ENCODE measurements at regions not wholly inside any gene's neighbourhood (a gene's known extent, or its start where the extent isn't known, plus 50 kb on each side); places are given as distances from the start of the nearest gene placed in this dataset.

DNA sequence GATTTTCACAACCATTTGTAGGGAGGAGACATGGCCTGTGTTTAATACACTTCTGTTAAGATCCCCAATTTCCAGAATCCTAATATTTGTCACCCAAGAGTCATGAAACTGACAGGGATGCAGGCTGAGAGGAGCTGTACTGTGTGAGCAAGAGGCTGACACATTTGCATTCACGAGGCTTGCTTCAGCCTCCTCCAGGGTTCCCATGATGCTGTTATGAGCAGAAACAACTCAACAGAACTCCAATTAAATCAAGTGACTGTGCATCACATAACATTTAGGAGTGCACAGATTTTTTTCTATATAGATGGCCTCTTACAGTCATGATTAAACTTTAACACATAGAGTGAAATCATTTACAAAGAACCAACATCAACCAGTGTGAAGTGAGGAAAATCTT, 292.3 kb upstream of the STT3B start:
- Histone ChIP-seq H3K4me3 (no peak overlapping the region), H3K9me3 (no peaks in the 10 kb centered on the region), H3K4me1 (no peaks in the 10 kb centered on the region), H3K4me2 (no peak overlapping the region), H3K27ac (no peak overlapping the region)
- TF ChIP-seq, protein P1, sequence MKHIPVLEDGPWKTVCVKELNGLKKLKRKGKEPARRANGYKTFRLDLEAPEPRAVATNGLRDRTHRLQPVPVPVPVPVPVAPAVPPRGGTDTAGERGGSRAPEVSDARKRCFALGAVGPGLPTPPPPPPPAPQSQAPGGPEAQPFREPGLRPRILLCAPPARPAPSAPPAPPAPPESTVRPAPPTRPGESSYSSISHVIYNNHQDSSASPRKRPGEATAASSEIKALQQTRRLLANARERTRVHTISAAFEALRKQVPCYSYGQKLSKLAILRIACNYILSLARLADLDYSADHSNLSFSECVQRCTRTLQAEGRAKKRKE (CRISPR knock-in tag; IDR thresholded peaks at IDR 0.05; ENCODE audit: low read depth), result no peak
- TF ChIP-seq RNF2 (IDR thresholded peaks at IDR 0.05; ENCODE audit: borderline replicate concordance, low read depth) (no peak), FOSL2 (IDR thresholded peaks at IDR 0.05) (no peak), FOSL2 (CRISPR knock-in tag; IDR thresholded peaks at IDR 0.05) (no peak), JUNB (IDR thresholded peaks at IDR 0.05) (no peak), BHLHE40 (IDR thresholded peaks at IDR 0.05; ENCODE audit: low read depth, low read length) (no peak), MAFK (IDR thresholded peaks at IDR 0.05; ENCODE audit: partially characterized antibody) (no peak), POLR2A (IDR thresholded peaks at IDR 0.05; ENCODE audit: low read length) (no peak), CBX2 (IDR thresholded peaks at IDR 0.05; ENCODE audit: borderline replicate concordance, low read depth) (no peak), PHF8 (IDR thresholded peaks at IDR 0.05; ENCODE audit: borderline replicate concordance, low read depth) (no peak), CBX8 (IDR thresholded peaks at IDR 0.05) (no peak), RCOR1 (IDR thresholded peaks at IDR 0.05; ENCODE audit: low read depth, low read length) (no peak), CEBPB (IDR thresholded peaks at IDR 0.05) (no peak)
- TF ChIP-seq, protein P2, sequence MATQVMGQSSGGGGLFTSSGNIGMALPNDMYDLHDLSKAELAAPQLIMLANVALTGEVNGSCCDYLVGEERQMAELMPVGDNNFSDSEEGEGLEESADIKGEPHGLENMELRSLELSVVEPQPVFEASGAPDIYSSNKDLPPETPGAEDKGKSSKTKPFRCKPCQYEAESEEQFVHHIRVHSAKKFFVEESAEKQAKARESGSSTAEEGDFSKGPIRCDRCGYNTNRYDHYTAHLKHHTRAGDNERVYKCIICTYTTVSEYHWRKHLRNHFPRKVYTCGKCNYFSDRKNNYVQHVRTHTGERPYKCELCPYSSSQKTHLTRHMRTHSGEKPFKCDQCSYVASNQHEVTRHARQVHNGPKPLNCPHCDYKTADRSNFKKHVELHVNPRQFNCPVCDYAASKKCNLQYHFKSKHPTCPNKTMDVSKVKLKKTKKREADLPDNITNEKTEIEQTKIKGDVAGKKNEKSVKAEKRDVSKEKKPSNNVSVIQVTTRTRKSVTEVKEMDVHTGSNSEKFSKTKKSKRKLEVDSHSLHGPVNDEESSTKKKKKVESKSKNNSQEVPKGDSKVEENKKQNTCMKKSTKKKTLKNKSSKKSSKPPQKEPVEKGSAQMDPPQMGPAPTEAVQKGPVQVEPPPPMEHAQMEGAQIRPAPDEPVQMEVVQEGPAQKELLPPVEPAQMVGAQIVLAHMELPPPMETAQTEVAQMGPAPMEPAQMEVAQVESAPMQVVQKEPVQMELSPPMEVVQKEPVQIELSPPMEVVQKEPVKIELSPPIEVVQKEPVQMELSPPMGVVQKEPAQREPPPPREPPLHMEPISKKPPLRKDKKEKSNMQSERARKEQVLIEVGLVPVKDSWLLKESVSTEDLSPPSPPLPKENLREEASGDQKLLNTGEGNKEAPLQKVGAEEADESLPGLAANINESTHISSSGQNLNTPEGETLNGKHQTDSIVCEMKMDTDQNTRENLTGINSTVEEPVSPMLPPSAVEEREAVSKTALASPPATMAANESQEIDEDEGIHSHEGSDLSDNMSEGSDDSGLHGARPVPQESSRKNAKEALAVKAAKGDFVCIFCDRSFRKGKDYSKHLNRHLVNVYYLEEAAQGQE (IDR thresholded peaks at IDR 0.05), result no peak
- TF ChIP-seq, protein P3, sequence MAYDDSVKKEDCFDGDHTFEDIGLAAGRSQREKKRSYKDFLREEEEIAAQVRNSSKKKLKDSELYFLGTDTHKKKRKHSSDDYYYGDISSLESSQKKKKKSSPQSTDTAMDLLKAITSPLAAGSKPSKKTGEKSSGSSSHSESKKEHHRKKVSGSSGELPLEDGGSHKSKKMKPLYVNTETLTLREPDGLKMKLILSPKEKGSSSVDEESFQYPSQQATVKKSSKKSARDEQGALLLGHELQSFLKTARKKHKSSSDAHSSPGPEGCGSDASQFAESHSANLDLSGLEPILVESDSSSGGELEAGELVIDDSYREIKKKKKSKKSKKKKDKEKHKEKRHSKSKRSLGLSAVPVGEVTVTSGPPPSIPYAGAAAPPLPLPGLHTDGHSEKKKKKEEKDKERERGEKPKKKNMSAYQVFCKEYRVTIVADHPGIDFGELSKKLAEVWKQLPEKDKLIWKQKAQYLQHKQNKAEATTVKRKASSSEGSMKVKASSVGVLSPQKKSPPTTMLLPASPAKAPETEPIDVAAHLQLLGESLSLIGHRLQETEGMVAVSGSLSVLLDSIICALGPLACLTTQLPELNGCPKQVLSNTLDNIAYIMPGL (CRISPR knock-in tag; IDR thresholded peaks at IDR 0.05; ENCODE audit: borderline replicate concordance), result no peak
- 39% methylated on average over 1 of the region's 1 CpG for WGBS (ENCODE audit: missing lambda C conversion rate)
- FAIRE-seq (no peak), DNase-seq (ENCODE audit: low read depth in 1 of 2, low spot score in 1 of 2) (no peak), ATAC-seq (no peak)
- CTCF ChIA-PET, result interaction anchor here (1.1 kb wide), 1 partner anchor 21 kb away, joined by 3 read pairs; no protein-coding TSS in a partner anchor
- POLR2A ChIA-PET, result no interaction called here

DNA sequence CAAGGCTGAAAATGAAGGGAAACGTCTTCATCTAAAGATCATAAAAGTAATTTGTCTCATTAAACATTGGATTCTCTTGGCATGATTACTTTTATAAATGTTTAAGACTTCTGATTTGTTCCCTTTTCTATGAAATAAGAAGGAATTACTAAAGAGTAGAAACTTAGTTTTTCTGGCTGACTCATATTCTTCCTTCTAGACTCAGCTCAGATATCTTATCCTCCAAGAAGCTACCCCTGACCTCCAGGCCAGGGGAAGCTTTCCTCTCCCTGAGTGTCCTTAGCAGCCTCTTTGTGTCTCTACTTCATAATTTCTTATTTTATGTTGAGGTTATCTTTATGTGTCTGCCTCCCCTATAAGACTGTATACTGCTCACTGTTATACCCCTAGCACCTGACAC, 291.9 kb upstream of the STT3B start:
- ATAC-seq, result no peak
- H3K4me3 ChIP-seq, result no peak overlapping the region
- no peak overlapping the region for H3K27ac ChIP-seq
- no peak for DNase-seq (ENCODE audit: low read depth in 1 of 2, low spot score in 1 of 2)
- 6% methylated on average over 1 of the region's 1 CpG for WGBS (ENCODE audit: missing lambda C conversion rate)
- CTCF ChIA-PET, result interaction anchor here (1.1 kb wide), 1 partner anchor 22 kb away, joined by 3 read pairs; no protein-coding TSS in a partner anchor
- no peak for TF ChIP-seq HDAC2 (IDR thresholded peaks at IDR 0.05)
- TF ChIP-seq, protein P4, sequence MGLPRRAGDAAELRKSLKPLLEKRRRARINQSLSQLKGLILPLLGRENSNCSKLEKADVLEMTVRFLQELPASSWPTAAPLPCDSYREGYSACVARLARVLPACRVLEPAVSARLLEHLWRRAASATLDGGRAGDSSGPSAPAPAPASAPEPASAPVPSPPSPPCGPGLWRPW (IDR thresholded peaks at IDR 0.05), result no peak
- TF ChIP-seq GATA3 (IDR thresholded peaks at IDR 0.05; ENCODE audit: borderline replicate concordance), result no peak
- H3K9me3 ChIP-seq, result no peaks in the 10 kb centered on the region
- H3K4me2 ChIP-seq, result no peak overlapping the region
- H3K4me1 ChIP-seq, result no peaks in the 10 kb centered on the region
- POLR2A ChIA-PET, result no interaction called here
- FAIRE-seq, result no peak

DNA sequence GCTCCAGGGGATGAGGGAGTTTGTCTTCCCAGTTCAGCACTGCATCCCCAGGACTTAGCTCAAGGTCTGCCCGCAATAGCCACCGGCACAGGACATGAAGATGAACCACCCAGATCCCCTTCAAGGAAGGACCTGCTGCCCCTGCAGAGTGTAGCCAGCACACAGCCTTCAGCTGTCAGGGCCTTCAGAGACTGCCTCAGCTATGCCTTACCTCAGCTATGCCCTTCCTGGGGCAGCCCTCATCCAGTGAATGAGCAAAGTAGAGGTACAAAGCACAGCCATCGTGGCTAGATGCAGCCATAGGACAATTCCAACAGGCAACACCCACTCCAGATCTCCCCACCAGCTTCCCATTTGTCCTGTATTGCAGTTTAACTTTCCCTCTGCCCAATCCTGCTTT, 291.2 kb upstream of the STT3B start:
- no peaks in the 10 kb centered on the region for H3K4me1 ChIP-seq
- H3K27ac ChIP-seq, result no peak overlapping the region
- ChIA-PET CTCF (interaction anchor here (0.6 kb wide), 1 partner anchor 9 kb away, joined by 3 read pairs; no protein-coding TSS in a partner anchor), POLR2A (no interaction called here)
- no peaks in the 10 kb centered on the region for H3K9me3 ChIP-seq
- FAIRE-seq (no peak), ATAC-seq (no peak), DNase-seq (ENCODE audit: low read depth in 1 of 2, low spot score in 1 of 2) (no peak)
- H3K4me2 ChIP-seq, result no peak overlapping the region
- H3K4me3 ChIP-seq, result no peak overlapping the region
- WGBS (ENCODE audit: missing lambda C conversion rate), result 66% methylated on average over 3 of the region's 3 CpGs
- TF ChIP-seq TFCP2L1 (CRISPR knock-in tag; IDR thresholded peaks at IDR 0.05) (no peak), JUN (IDR thresholded peaks at IDR 0.05) (no peak), CHD2 (IDR thresholded peaks at IDR 0.05; ENCODE audit: low read length, partially characterized antibody) (no peak), SMC3 (IDR thresholded peaks at IDR 0.05) (no peak), PHF8 (IDR thresholded peaks at IDR 0.05; ENCODE audit: borderline replicate concordance, low read depth) (no peak), SREBF2 (IDR thresholded peaks at IDR 0.05) (no peak), HOXB13 (CRISPR knock-in tag; IDR thresholded peaks at IDR 0.05; ENCODE audit: low read depth) (no peak), EHMT2 (IDR thresholded peaks at IDR 0.05; ENCODE audit: low read depth) (no peak), BHLHE40 (IDR thresholded peaks at IDR 0.05; ENCODE audit: low read depth, low read length) (no peak), ZNF302 (CRISPR knock-in tag; IDR thresholded peaks at IDR 0.05) (no peak), NR3C1 (IDR thresholded peaks at IDR 0.05) (no peak), EHF (CRISPR knock-in tag; IDR thresholded peaks at IDR 0.05) (no peak)
- TF ChIP-seq, protein P5, sequence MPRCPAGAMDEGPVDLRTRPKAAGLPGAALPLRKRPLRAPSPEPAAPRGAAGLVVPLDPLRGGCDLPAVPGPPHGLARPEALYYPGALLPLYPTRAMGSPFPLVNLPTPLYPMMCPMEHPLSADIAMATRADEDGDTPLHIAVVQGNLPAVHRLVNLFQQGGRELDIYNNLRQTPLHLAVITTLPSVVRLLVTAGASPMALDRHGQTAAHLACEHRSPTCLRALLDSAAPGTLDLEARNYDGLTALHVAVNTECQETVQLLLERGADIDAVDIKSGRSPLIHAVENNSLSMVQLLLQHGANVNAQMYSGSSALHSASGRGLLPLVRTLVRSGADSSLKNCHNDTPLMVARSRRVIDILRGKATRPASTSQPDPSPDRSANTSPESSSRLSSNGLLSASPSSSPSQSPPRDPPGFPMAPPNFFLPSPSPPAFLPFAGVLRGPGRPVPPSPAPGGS (IDR thresholded peaks at IDR 0.05), result no peak
- TF ChIP-seq, protein P1 (CRISPR knock-in tag; IDR thresholded peaks at IDR 0.05; ENCODE audit: low read depth), result no peak

All from A549 (cell line).